Epithelial cell of prostate (primary cell): ENCODE measurements at regions not wholly inside any gene's neighbourhood (a gene's known extent, or its start where the extent isn't known, plus 50 kb on each side); places are given as distances from the start of the nearest gene placed in this dataset.
"Not testable (repeated sequence)": the region's sequence is repeated elsewhere in the genome, so short reads cannot be mapped to it uniquely, and the experiment has no call there.

Experiments
- DNase-seq: peaks from one replicate; pipeline ENCODE4 v3.0.0-alpha.2; 2011; ENCODE audit warnings: low read depth, low spot score
- H3K27ac ChIP-seq: fragments of 450-650 bp; 2 replicates; pipeline ENCODE4 v1.5.1; 2017; ENCODE audit warnings: mild to moderate bottlenecking

DNA sequence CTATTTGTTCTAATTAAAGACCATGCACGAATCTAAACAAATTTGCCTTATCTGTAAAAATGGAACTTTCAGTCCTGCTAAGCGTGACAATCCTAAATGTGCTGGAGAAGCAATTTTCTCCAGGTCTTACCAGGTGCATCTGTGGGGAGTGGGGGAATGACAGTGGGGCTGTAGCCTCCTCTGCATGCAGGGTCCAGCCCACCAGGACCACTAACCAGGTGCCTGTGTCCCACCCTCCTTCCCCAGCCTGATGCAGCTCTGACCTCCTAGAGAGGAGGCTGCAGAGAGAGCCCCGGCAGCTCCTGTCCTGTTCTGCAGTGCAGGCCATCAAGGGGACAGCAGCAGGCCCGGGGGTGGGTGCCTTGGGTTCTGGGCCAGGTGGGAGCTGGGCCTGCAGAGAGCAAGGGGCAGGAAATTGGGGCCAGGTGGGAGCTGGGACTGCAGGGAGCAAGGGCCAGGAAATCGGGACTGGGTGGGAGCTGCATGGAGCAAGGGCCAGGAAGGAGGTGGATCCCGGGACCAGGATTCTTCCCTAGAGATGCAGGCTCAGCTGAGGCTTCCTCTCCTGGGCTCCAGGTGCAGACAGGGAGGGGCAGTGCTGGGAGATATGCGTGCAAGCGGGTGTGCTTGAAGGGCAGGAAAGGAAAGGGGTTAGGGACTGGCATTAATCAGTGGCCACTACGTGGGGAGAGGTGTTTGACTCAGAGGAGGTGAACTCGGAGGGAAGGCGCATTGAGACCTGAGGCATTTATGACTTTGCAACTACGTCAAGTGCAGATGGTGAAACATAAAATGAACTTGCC lies 185.3 kb downstream of the ANKRD30B start:
- no peak overlapping the region for H3K27ac ChIP-seq
- DNase-seq, result no peak

DNA sequence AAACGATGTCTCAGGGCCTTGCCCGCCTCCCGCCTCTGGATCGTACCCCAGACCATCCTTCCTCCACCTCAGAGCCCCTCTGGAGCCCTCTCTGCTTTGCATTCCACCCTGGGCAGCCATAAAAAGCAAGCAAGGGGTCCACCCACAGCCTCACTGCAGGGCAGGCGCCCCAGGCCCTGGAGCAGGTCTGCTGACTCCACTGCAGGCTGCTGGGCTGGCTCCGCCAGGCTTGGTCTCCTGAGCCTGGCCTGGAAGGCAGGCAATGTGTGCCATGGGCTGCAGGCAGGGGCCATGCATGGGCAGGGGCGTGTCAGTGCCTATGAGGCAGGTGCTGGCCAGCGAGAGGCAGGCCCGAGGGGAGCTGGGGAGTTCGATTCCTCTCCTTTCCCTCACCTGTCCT lies 186.0 kb downstream of the ANKRD30B start:
- no peak overlapping the region for H3K27ac ChIP-seq
- no peak for DNase-seq

DNA sequence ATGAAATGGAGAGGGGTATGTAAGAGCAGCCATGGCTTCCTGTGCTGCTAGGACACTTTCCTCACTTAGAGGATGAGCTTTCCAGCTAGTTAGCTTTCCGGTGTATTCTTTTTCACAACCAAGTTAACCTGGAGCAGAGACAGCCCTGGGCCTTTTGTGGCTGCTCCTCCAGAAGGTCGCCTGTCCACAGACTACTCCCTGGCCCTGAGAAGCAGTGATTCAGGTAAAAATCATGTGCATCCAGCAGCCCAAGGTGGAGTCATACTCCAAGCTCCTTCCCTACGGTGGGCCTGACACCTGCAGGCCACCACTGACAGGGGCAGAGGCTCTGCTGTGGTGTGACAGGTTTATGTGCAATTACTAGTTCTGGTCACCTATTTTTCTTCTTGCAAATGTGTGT lies 187.2 kb downstream of the ANKRD30B start:
- no peak overlapping the region for H3K27ac ChIP-seq
- no peak for DNase-seq

DNA sequence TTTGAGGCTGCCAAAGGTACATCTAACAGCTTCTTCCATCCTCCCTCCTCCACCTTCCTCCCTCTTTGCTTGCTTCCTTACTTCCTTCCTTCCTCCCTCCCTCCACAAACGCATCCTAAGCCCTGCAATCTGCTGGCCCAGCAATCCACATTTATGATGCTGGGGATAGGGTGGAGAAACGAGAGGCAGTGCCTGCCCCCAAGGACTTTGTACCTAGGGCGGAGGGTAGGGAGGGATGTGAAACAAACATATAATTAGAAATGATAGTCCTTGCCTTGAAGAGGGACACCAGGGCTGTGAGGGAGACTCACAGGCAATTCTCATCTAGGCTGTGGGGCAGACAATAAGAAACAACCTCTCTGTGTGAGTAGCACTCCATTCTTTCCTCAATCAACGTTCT lies 188.3 kb downstream of the ANKRD30B start:
- DNase-seq, result no peak

DNA sequence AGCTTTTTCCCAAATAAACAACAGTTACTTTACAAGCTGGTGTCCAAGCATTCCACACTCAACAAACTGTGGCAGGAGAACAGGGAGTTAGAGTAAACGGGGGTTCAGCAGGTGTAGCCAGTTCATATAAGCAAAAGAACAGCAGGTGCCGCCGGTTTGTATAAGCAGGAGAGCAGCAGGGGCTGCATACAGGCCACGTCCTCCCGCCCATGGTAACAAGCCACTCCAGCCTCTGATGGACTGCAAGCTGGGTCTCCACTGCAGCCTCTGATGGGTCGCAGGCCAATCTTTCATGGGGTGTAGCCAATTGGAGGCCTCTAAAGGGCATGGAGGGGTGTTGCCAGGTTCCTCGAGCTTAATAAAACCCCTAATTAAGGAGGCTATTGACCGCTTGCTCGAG lies 189.3 kb downstream of the ANKRD30B start:
- DNase-seq, result no peak
- H3K27ac ChIP-seq, result no peak overlapping the region

More for the DNA sequence above, 188.3 kb downstream of the ANKRD30B start:
- H3K27ac ChIP-seq, result no peak overlapping the region

DNA sequence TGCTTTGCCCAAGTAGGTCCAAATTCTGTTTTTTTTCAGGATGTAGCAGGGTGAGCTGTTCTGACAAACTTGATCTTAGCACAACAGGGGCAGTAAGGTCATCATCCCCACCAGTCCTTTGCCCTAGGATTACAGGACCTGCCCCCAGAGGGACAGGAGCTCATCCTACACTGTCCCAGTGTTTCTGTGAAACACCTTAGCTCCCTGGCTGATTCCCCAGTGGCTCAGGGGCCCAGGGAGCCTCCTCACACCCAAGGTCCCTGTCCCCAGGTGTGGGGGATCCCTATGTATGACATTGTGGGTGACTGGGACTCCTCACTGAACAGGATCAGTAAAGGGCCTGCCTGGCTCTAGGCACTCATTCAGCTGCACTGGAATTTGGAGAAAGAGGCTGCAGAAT lies 191.2 kb downstream of the ANKRD30B start:
- no peak for DNase-seq

DNA sequence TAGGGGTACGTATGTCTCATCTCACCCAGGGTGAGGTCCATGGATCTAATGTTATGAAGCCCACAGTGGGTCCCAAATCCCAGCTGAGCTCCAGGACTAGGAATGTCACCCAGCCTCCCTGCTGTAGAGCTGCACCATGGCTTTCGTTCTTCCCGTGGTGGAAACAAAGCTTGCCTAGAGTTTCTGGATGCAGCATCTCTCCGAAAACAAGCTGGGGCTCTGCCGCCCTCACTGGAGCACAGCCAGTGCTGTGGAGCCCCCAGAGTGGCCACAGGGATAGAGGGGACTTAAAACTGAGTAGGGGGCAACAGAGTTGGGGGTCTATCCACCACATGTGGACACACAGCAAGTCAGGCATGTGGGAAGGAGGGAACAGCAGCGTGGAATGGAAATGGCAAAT lies 192.1 kb downstream of the ANKRD30B start:
- H3K27ac ChIP-seq, DNase-seq: not testable (repeated sequence)

More for the DNA sequence above, 191.2 kb downstream of the ANKRD30B start:
- no peak overlapping the region for H3K27ac ChIP-seq

DNA sequence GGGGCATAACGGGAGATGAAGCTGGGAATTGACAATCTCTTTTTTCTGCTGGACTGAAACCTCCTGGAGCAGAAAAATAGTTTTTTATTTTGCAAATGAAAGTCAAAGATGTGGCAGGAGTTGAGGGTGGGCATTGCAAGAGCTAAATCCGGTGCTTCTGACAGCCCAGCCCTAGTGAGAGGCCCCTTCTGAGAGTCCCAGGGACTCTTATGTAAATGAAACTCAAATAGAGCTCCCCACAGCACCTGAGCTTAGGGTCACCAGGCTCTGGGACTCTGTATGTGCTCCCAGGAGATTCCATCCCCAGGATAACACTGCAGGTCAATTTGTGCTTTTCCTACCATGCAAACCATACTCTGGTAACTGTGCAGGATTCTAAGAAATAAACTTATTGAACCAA lies 192.8 kb downstream of the ANKRD30B start:
- no peak overlapping the region for H3K27ac ChIP-seq
- no peak for DNase-seq

DNA sequence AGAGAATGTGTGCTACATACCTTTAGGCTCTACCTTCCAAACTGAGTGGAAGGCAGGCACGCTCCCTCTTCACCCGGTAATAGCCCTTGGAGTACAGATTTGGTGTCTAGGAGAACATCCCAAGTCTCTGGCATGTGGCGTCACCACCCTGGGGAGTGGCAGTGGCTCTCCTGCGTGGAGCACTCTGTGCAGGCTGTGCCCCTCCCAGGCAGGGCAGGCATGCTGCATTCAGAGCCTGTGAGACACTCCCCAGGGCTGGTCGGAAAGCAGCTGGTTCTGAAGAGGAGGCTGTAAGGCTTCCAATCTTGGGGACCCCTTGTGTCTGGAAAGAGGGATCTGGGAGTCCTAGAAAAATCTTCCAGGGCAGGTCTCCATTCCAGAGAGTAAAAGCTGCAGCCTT lies 193.3 kb downstream of the ANKRD30B start:
- no peak overlapping the region for H3K27ac ChIP-seq
- DNase-seq, result no peak

DNA sequence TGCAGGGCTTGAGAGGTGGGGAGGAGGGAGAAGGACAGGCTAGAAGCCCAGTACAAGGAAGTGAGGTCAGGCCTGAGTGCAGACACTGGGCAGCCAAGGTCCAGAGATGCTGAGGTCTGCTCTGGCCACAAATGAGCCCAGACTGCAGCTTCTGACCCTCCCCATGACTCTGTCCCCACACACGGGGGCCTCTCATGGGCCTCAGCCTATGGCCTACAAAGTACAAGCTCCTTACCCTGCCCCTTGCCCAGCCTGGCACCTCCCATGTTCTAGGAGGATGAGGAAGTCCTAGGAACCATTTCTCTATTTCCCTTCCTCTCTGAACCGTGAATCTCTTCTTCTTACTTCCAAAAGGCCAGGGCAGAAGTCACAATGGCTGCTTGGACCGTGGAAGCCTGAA lies 193.8 kb downstream of the ANKRD30B start:
- no peak overlapping the region for H3K27ac ChIP-seq
- no peak for DNase-seq

DNA sequence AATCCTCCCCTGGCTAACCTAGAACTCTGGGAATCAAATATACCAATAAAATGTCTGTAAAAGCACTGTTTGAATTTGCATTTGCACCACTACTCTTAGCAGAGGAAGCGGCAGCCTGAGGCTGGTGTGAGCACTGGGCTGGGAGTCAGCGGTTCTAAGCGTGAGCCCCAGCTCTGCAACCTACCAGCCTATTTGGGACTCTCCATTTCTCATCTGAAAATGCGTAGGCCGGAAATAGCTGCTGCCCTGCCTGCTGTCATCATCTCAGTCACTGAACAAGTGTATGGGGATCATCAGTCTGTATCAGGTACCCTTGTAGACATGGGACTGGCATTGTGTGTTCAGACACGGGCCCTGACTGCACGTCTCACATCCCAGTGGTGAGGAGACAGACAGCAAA lies 194.3 kb downstream of the ANKRD30B start:
- no peak overlapping the region for H3K27ac ChIP-seq
- no peak for DNase-seq

DNA sequence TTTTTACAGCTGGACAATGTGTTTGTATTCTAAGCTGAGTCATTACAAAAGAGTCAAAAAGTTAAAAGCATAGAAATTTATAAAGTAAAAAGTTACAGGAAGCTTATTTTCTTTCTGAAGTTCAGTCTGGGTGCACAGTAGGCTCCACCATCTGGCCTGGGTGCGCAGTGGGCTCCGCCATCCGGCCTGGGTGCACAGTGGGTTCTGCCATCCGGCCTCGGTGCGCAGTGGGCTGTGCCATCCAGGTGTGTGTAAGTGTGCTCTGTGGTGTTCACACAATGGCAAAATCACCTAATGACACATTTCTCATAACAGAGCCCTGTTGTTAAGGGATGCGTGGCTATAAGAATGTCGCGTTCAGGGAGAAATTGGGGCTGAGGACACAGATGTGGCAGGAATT lies 195.5 kb downstream of the ANKRD30B start:
- no peak overlapping the region for H3K27ac ChIP-seq
- no peak for DNase-seq

DNA sequence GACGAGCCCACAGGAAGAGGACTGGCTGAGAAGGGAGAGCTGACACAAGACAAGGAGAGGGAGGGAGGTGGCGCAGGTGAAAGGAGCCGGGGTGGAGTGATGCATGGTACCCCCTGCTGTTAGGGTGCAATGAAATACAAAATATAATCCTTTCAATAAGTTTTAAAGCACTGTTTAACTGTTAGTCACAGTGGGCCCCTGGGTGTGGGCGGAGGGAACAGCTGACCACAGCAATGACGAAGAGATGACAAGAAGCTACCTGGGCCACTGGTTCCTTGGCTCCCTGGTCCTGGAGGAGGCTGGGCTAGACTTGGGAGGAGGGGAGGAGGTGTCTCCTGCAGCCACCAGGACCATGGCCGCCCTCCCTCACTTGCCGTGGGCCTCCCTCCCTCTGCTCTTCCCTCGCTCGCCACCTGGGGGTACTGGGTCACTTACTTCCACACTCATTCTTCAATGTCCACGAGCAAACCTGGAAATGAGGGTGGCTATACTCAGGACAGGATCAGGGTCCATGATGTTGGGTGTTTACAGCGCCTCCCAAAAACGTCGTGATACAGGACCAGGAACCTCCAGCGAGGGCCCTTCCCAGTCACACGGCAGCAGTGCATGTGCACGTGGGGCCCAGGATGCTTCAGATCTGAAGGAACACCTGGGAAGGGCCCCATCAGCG lies 196.1 kb downstream of the ANKRD30B start:
- no peak overlapping the region for H3K27ac ChIP-seq
- no peak for DNase-seq

DNA sequence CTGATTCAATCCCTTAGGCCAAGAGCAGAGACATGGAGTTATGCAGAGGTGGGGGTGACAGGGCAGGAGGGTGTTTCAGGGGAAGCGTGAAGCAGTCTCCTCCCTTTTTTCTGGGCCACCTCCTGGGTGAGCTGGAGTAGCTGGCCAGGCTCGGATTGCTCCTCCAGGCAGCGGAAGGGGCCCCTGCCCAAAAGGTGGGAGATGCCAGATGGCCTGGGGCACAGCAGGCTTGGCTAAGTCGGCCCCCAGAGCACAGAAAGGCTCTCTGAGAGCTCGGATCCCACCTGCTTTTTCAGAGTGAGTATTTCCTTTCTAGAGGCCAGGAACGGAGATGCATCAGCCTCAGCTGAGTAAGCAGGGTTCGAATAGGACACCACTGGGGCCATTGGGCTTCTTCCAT lies 196.9 kb downstream of the ANKRD30B start:
- DNase-seq, result no peak
- no peak overlapping the region for H3K27ac ChIP-seq

DNA sequence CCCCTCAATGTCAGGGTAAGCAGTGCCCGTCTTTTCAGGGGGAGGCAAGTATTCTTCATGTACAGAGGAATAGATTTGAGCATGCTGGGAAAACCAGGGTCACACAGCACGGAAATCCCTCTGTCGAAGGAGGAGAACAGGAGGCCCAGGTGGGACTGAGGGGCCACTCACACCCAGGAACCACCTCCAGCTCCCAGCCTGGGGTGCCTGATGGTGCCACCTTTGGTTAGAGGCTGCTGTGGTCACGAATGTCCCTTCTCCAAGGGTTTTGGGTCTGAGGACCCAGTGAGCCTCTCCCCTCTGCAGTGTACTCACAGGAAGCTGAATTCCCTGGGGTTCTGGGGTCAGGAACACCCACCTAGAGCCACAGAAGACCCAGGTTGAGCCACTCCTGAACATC lies 197.3 kb downstream of the ANKRD30B start:
- DNase-seq, result no peak
- H3K27ac ChIP-seq, result no peak overlapping the region

DNA sequence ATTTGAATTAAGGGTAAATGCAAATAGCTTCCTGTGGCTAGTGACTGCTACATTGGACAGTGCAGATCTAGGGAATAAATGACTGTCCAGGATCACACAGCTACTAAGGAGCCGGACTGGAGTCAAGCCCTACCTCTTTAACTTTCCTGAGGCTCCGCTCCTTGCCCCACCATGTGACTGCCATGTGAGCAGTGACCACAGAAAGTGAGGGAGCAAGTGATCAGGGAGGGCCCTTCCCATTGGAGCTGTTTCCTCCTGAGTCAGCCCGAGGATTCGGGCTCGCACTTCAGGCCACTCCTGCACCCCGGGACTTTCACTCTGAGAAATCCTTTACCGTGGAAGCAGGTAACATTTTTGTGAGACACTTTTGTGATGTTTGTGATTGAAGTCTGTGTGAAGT lies 198.0 kb downstream of the ANKRD30B start:
- no peak overlapping the region for H3K27ac ChIP-seq
- DNase-seq, result no peak

DNA sequence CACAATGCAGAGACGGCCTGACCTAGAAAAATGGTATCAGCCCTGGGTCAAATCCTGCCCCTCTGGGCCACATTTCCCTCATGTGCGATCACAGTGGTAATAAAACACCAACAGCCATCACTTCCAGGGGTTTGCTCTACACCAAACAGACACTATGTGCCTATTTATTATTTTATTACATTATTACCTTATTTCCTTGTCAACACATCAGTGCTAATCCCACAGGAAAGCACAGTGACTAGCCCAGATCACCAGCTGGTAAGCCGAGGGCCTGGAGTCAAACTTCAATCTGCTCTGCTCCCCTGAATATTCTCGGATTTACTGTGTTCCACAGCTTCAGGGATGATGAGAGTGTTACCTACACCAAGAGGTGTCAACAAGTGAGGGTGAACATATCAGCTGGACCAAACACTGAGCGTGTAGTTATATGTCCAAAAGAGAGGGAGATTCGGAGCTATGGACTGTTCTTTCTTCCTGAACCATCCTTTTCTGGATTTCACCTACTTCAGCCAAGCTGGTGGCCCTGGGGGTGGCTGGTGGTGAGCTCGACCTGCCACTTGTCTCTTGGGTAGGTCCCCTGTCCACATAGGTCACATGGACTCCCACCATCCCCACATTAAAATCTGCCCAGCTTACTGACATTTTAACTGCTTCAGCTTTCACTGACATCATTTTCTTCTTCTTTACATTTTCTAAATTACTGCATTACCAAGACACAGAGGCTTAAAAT lies 198.9 kb downstream of the ANKRD30B start:
- not testable (repeated sequence) for H3K27ac ChIP-seq, DNase-seq

DNA sequence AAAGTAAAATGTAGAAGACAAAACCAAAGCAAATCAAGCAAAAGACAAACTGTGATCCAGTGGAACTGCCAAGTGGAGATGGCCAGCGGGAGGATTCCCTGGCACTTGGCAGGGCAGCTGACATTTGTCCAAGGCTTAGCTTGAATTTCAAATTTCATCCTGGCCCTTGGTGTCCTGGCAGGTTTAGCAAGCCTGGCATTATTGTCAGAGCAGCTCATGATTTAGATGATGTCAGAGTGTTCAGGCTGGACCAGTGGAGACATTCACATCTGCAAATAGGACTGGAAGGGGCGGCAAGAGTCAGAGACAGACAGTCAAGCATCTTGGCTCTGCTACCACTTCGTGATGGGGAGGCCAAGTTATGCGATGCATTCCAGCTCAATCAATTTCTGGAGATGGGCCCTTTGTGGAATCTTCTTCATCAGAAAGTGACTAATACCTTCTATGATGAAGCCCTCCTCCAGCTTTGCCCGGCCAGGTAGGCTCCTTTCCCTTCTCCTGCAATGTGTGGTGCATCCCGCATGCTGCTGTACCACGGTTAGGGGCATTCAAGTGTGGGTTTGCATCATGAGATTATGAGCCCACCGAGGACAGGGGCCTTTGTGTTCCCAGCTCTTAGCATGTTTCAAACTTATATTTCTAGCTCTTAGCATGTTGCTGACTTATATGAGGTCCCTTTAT lies 199.7 kb downstream of the ANKRD30B start:
- no peak overlapping the region for H3K27ac ChIP-seq
- DNase-seq, result no peak

DNA sequence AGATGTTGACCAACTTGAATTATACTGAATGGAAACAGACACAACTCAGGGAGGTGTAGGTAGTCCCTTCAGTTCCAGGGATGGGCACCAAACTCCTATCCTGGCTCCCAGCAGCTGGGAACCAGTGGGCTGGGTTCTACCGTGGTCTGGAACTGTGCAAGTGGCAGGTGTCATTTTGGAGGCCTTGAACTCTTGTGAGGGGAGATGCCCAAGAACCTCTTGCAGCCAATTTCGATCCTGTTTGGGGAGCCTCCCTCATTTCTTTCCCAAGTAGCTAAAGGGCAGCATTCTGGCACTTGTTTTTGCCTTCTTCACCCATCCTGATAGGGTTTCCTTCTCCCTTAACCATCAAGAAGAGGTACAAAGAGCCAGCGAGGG lies 200.2 kb downstream of the ANKRD30B start:
- H3K27ac ChIP-seq, result no peak overlapping the region
- DNase-seq, result no peak

DNA sequence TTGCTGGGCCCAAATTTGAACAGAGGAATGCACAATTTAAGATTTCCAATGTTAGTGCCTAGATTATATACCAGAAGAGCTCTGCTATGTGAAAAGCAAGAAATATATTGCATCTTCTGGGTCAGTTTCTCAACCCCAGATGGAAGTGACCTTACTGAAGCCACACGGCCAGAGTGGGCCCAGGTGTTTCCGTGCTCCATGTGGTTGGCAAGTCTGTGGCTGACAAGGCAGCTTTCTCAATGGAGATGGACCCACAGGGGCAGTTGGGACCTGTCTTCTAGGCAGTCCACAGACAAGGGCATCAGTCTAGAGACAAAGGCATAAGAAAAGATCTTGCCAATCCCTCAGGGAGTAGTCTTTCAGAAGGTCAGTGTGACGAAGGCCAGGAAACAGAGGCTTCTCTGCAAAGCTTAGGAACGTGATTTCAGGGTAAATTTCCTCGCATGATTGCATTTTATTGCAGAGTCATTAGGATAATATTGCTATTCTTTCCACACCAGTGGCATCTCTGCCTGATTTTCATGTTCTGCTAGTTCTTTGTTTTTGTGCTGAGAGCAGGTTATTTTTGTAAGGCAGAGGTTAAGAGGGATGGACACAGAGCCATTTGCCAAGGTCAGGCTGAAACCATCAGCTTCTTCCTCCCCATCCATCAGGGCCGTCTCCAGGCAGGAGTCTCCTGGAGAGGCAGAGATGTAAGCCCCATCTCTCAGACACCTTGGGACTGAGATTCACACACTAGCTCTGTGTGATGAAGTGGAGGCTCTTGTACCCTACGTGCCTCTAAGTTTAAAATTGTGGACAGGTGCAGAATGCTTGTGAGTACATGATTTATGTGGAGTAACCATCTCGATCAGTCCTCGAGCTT lies 202.1 kb downstream of the ANKRD30B start:
- no peak overlapping the region for H3K27ac ChIP-seq
- no peak for DNase-seq
